GM18951 (cell line): ENCODE measurements at regions not wholly inside any gene's neighbourhood (a gene's known extent, or its start where the extent isn't known, plus 50 kb on each side); places are given as distances from the start of the nearest gene placed in this dataset.

ENCODE experiments used
- POLR2A ChIP-seq: IDR thresholded peaks from 4 replicates; pipeline ENCODE4 v1.6.1; 2011; ENCODE audit warnings: mild to moderate bottlenecking; ENCODE audit not compliant: insufficient read length, insufficient read depth; ENCODE audit errors: extremely low read depth
- in situ Hi-C: fragments of 300-500 bp; cut with MboI; formaldehyde crosslinking; loops from one replicate; pipeline ENCODE4 v1.12.0; 2022; ENCODE audit warnings: low sequenced_read_pairs, mixed read lengths, inconsistent platforms; ENCODE audit not compliant: unreplicated experiment

DNA sequence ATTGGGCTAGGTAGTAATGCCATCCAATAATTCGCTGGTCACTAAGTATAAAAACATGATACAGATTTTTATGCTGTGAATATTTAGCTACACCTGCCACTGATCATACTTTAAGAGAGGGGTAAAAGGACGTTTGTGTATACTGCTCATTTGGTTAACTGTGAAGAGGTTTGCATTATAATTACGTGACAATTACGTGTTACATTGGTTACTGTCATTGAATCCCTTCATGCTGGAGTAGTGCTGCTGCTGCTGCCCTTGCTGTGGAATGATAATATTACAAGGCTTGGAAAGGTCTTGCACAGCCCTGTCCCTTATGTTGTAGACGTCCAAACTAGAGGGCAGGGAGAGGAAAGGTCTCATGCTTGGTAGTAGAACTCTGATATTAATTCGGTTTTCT is 312.2 kb upstream of the ATP2B1 start:
- in situ Hi-C loops, result no loop called here
- TF ChIP-seq POLR2A, result no peak

DNA sequence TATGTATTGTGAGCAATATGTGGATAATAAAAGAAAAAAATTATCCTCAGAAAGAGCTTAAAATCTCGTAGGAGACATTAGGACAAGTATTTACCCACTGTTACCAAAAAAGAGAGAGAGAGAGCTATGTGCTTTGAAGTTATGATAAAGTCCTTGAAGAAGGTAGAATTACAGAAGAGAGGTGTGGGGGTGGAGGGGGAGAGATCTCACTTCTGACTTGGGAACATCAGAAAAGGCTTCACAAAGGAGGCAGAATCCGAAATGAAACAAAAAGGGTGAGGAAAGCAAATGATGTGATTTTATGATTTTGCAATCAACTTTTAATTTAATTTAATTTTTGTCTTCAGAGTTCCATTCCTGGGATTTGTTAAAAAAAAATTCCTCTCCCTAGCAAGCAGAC is 311.8 kb upstream of the ATP2B1 start:
- no peak for TF ChIP-seq POLR2A
- in situ Hi-C loops, result no loop called here

DNA sequence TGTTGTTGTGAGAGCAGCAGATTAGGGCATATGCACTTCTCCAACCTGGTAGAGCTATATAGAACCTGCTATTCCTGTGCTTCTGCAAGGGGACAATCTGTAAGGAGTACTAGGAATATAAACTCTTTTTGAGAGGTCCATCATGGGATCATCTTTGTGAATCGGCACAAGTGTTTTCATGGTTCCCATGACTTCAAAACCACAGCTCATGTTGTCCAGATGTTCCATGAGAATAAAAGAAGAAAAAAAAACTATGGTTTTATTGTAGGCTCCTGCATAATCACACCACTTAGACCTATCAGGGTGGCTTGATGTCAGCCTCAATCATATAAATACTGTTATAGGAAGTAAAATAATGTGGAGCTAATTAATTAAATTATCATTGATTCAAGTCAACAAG is 311.4 kb upstream of the ATP2B1 start:
- in situ Hi-C loops, result no loop called here
- no peak for TF ChIP-seq POLR2A

DNA sequence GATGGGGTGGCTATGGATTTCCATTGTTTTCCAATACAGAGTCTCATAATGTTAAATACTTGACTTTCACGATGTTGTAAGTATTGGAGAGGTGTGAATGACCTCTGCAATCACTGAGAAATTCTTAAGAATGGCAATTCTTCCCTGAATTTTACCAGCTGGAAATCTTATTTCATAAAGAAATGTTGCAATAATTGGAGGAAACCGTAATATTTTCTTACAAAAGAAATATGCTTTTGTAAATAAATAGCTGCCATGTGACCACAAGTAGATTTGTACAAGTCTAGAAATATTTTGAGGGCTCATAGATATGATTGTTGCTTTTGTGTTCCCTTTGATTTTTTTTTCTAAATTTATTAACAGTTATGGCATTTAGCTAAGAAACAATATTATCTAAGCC is 308.7 kb upstream of the ATP2B1 start:
- no peak for TF ChIP-seq POLR2A
- in situ Hi-C loops, result no loop called here

DNA sequence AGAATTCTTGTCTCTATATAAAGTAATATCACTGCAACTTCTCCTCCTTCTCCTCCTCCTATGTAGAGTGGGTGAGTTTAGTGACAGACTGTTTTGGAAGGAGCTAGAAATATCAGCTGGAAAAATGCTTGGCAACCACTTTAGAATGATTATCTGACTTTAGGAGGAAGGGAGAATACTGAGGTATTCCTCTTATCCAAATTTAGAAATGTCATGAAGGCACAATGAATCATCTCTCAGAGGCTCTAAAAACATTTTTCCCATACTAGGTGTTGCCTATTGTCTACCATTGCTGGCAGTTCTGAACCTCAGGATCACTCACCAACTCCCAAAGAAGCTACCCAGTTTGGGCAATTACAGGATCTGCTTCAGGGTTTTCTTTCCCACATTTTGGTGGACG is 306.6 kb upstream of the ATP2B1 start:
- no peak for TF ChIP-seq POLR2A
- in situ Hi-C loops, result no loop called here

DNA sequence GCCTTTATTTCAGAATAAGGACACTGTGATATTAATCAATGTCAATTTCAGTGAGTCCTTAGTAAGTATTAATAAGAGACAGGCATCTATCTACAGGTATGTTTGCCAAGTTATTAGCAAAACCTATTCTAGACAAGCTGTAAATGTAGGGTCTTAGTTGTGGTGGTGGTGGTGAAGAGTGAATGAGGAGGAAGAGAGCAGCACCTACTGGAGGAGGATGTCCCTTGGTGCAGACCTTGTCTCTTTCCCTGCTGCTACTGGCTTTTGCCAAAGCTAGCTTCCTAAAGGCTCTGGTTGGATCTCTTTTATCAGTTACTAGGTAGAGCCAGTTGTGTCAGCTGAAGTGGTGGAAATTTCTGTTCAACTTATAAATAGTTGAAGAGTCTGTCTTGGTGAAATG is 304.8 kb upstream of the ATP2B1 start:
- in situ Hi-C loops, result no loop called here
- no peak for TF ChIP-seq POLR2A

DNA sequence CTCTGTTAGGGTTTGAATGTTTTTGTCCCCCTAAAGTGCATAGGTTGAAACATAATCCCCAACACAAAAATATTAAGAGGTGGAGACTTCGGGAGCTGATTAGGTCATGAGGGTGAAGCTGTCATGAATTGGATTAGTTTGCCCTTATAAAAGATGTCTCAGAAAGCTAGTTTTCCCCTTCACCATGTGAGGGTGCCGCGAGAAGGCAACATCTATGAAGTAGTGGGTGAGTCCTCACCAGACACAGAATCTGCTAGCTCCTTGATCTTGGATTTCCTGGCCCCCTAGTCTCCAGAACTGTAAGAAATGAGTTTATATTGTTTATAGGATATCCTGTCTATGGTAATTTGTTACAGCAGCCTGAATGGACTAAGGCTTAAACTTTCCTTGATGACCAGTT is 301.5 kb upstream of the ATP2B1 start:
- TF ChIP-seq POLR2A, result no peak
- in situ Hi-C loops, result no loop called here

DNA sequence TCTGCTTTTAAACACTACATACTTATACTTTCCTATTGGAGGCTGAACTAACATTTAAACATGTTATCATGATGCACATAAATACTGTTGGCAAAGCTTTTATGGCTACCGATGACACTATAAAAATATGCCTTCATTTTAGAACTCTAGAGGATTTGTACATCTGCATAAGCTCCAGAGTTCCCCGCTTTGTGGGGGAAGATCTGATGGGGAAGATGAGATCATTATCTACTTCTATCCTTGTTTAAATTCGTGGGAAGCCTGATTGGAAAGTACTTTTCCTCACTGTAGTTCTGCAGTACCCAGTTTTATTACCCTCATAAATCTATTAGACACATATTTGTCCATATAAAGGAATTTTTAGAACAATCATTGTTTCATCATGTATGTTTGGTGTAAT is 299.6 kb upstream of the ATP2B1 start:
- in situ Hi-C loops, result no loop called here

DNA sequence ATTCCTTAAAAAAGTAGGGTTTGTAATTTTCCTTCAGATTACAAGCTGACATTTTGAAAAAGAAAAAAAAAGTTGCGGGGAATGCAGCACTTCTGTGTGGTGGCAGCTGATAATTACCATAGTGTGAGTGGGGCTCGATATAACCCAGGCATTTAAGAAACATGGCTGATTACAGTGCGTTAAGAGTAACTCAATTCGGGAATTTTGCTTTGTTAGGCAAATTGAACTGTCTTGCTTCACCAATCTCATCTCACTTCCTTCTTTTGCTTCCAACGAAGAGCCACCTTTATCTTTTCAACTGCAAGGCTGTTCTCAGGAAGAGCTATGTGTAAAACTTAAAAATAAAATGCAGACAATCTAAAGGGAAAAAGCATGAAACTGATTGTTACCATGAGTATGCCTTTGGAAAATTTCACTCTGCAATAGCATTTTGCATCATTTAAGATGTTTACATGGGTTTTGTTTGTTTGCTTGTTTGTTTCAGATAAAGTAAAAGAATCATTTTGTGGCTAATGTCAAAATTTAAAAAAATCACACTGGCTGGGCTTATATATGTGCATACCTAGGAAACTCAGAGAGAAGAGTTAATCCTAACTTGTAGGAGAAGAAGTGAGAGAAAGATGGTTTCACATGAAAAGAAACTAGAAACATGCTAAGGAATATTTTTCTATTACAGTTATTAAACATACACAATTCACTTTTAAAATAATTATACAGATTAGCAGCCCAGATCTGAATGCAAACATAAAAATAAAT is 295.9 kb upstream of the ATP2B1 start:
- no peak for TF ChIP-seq POLR2A

More for the DNA sequence above, 299.6 kb upstream of the ATP2B1 start:
- no peak for TF ChIP-seq POLR2A

DNA sequence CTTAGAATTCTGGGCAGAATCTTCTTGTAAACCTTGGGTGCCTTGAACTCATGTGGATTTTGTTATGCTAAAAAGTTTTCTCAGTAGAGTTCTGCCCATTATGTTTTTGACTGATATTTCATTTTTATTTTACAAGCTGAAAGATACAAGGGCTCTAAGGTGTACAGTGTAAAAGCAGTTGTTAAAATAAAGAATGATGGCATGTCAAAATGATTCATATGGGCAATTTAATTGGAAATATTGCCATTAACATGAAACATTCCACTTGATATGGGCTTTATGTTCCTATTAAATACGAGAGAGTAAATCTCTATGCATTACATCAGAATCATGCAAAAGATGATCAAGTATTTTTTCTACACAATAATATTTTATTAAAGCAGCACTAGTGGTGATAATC is 295.1 kb upstream of the ATP2B1 start:
- no peak for TF ChIP-seq POLR2A
- in situ Hi-C loops, result no loop called here

More for the DNA sequence above, 295.9 kb upstream of the ATP2B1 start:
- in situ Hi-C loops, result no loop called here

DNA sequence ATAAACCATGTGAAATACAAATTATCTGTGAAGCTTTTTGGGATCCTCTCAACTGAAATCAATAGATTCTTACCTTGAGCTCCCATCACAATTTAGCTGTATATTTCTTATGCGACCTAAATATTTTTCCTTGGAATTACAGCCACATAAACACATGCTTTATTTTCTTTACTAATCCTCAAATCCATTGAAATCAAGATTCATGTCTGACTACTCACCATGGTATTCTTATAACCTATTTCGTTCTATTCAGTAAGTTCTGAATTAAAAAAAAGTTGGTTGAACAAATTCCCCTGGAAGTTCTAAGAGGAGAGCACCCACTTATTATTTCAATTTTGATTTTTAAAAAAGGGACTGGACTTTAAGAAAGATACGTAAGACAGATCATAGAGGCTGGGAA is 292.1 kb upstream of the ATP2B1 start:
- TF ChIP-seq POLR2A, result no peak
- in situ Hi-C loops, result no loop called here

DNA sequence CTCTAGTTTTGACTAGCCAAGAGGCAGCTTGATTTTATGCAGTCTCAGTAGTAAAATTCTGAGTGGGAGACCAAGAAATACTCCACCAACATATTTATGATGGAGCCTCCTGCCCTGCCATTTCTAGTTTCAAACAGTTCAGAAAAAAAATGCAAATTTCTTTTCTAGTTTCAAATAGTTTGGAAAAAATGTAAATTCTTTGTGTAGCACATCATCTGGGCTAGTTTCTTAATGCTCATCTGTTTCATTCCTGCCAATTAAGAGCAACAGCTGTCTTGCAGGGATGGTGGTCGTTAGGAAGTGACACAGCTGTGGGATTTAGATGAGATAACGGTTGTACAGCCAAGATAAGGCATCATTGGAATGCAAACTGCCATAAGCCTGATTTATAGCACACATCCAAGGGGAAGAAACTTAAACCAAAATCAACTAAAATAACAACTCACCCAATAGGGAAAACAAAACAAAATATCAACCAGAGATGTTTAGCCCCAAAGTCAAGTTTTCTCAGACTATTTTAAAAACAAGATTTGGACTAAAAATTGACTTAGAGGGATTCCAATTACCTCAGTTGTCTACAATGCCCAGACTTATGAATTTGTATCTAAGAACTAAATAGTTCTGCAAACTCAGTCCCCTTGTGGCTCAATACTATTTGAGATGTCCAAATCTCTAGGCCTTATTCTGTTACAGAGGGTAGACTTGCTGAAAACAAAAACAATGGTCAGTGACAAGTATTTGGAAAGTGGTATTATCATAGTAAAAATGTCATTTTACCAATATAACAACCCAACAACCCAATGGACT is 291.3 kb upstream of the ATP2B1 start:
- TF ChIP-seq POLR2A, result no peak
- in situ Hi-C loops, result no loop called here

DNA sequence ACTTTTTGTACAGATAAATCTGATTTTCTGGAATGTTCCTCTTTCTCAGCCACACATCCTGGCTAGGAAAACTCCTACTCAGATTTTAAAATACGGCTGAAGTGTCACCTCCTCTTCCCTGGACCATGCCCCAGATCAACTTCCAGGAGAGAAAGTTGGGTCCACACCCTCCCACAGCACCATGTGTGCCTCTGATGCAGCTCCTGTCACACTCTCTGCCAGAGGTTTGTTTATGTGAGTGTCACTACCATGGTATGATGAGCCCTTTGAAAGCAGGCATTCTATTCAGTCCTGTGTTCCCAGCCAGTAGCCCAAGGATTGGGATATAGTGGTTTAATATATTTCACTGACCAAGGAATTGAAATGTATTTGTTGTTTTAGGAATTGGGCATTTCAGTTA is 287.2 kb upstream of the ATP2B1 start:
- TF ChIP-seq POLR2A, result no peak
- in situ Hi-C loops, result no loop called here

DNA sequence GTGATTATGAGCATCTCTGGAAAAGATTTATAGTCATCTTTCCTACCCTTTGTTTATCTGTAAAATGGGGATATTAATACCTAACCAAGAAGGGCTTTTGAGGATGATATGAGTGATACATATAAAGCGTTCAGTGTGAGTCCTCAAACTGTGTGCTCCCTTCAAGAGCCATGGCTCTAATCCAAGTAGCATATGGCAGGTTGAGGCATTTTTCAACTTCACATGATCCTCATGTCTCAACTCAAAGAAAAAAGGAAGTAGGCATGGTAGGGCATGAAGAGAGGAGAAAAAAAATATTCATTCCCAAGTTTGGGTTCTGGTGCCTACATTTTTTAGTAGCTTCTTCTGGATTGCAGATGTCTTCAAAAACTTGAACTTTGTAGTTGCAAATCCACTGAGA is 286.3 kb upstream of the ATP2B1 start:
- TF ChIP-seq POLR2A, result no peak
- in situ Hi-C loops, result no loop called here
